Neuronal stem cell (in vitro differentiated cells): ENCODE measurements at regions not wholly inside any gene's neighbourhood (a gene's known extent, or its start where the extent isn't known, plus 50 kb on each side); places are given as distances from the start of the nearest gene placed in this dataset.

ENCODE experiments used
- DNase-seq: peaks from one replicate; pipeline ENCODE4 v3.0.0-alpha.2; 2013; ENCODE audit warnings: low spot score
- H2AFZ ChIP-seq: one replicate; pipeline ENCODE4 v1.6.1; 2013; ENCODE audit warnings: mild to moderate bottlenecking, low read length, inconsistent platforms
- H2AK5ac ChIP-seq: 2 replicates; pipeline ENCODE4 v1.6.1; 2013; ENCODE audit warnings: low read depth, mild to moderate bottlenecking, inconsistent platforms, low read length, moderate library complexity, mixed read lengths
- H2BK120ac ChIP-seq: 2 replicates; pipeline ENCODE4 v1.6.1; 2013; ENCODE audit warnings: low read depth, mild to moderate bottlenecking, inconsistent platforms, low read length, moderate library complexity, mixed read lengths
- H2BK12ac ChIP-seq: one replicate; pipeline ENCODE4 v1.6.1; 2013; ENCODE audit warnings: low read length, inconsistent platforms
- H2BK15ac ChIP-seq: 2 replicates; pipeline ENCODE4 v1.6.1; 2013; ENCODE audit warnings: mild to moderate bottlenecking, low read length, inconsistent platforms, mixed read lengths
- H2BK5ac ChIP-seq: one replicate; pipeline ENCODE4 v1.6.1; 2013; ENCODE audit warnings: inconsistent platforms, mild to moderate bottlenecking, low read length, moderate library complexity
- H3K14ac ChIP-seq: one replicate; pipeline ENCODE4 v1.6.1; 2013; ENCODE audit warnings: low read length, inconsistent platforms
- H3K18ac ChIP-seq: 2 replicates; pipeline ENCODE4 v1.6.1; 2013; ENCODE audit warnings: low read length, inconsistent platforms
- H3K23ac ChIP-seq: 2 replicates; pipeline ENCODE4 v1.6.1; 2013; ENCODE audit warnings: low read depth, mild to moderate bottlenecking, mixed read lengths, low read length, inconsistent platforms; ENCODE audit not compliant: poor library complexity
- H3K27ac ChIP-seq: replicated peaks from 3 replicates; pipeline ENCODE4 v1.5.1; 2013; ENCODE audit warnings: low read length, inconsistent platforms
- H3K27me3 ChIP-seq, 3 experiments: 2 replicates each; pipeline ENCODE4 v1.6.1; 2013; ENCODE audit warnings: low read length in 3 of 3, mild to moderate bottlenecking in 2 of 3, inconsistent platforms in 1 of 3, low read depth in 1 of 3, mixed read lengths in 1 of 3, moderate library complexity in 1 of 3; ENCODE audit not compliant: control insufficient read depth in 3 of 3, insufficient read depth in 3 of 3
- H3K36me3 ChIP-seq, 2 donors: replicated peaks in 1 of 2; 2 replicates each; pipeline ENCODE4 v1.6.1; 2013; ENCODE audit warnings: low read length in 2 of 2; ENCODE audit not compliant: control insufficient read depth in 2 of 2, insufficient read depth in 2 of 2
- H3K4ac ChIP-seq: 2 replicates; pipeline ENCODE4 v1.6.1; 2013; ENCODE audit warnings: inconsistent platforms, mild to moderate bottlenecking, low read length, moderate library complexity
- H3K4me1 ChIP-seq, 2 donors: 1 replicate in 1 of 2; 2 replicates in 1 of 2; pipeline ENCODE4 v1.6.1; 2013; ENCODE audit warnings: low read length in 2 of 2, low read depth in 1 of 2; ENCODE audit not compliant: control insufficient read depth in 2 of 2, insufficient read depth in 1 of 2
- H3K4me2 ChIP-seq: one replicate; pipeline ENCODE4 v1.6.1; 2013; ENCODE audit warnings: mild to moderate bottlenecking, low read length, inconsistent platforms; ENCODE audit not compliant: insufficient read depth, poor library complexity, severe bottlenecking
- H3K4me3 ChIP-seq, 2 donors: 2 replicates each; pipeline ENCODE4 v1.5.1; 2013; ENCODE audit warnings: low read length in 2 of 2, mild to moderate bottlenecking in 2 of 2, inconsistent platforms in 1 of 2, moderate library complexity in 1 of 2
- H3K79me1 ChIP-seq: one replicate; pipeline ENCODE4 v1.6.1; 2013; ENCODE audit warnings: low read depth, mild to moderate bottlenecking, inconsistent platforms, low read length, moderate library complexity
- H3K9ac ChIP-seq: one replicate; pipeline ENCODE4 v1.6.1; 2013; ENCODE audit warnings: mild to moderate bottlenecking, low read depth, low read length, inconsistent platforms; ENCODE audit not compliant: poor library complexity
- H3K9me3 ChIP-seq, 2 donors: replicated peaks in 1 of 2; 2 replicates each; pipeline versions ENCODE3 to v1.6.1; 2013; ENCODE audit warnings: low read length in 2 of 2, mild to moderate bottlenecking in 2 of 2, inconsistent platforms in 1 of 2, low read depth in 1 of 2, mixed read lengths in 1 of 2, moderate library complexity in 1 of 2; ENCODE audit not compliant: control insufficient read depth in 2 of 2, insufficient read depth in 1 of 2
- H4K8ac ChIP-seq: one replicate; pipeline ENCODE4 v1.6.1; 2013; ENCODE audit warnings: low read depth, mild to moderate bottlenecking, inconsistent platforms, low read length, moderate library complexity
- H4K91ac ChIP-seq: one replicate; pipeline ENCODE4 v1.6.1; 2013; ENCODE audit warnings: low read length, low read depth, mild to moderate bottlenecking, inconsistent platforms; ENCODE audit not compliant: poor library complexity
- WGBS, 2 donors: extraction: QIAGEN DNeasy Blood & Tissue Kit; methylation state at CpG; one replicate each; pipeline ENCODE4 v1.1.7; 2013; ENCODE audit warnings: missing lambda C conversion rate in 2 of 2, mixed read lengths in 1 of 2; ENCODE audit not compliant: insufficient read length in 2 of 2, insufficient replicate concordance in 1 of 2; ENCODE audit errors: extremely low coverage in 2 of 2; 5-methylcytosine and 5-hydroxymethylcytosine counted together

GRCh38 chrX:3780564-3780963 is 67.1 kb upstream of the PRKX start:
- no peak overlapping the region for H3K4me3 ChIP-seq
- WGBS, 2 donors, result no CpG with 5 or more reads among the region's 1 CpG

GRCh38 chrX:3779546-3779945 is 66.1 kb upstream of the PRKX start:
- H3K9ac ChIP-seq, result no peak overlapping the region
- H4K91ac ChIP-seq, result no peak overlapping the region
- no peak overlapping the region for H3K18ac ChIP-seq
- no peak overlapping the region for H2AK5ac ChIP-seq
- H3K4me1 ChIP-seq, result no peaks in the 10 kb centered on the region
- H2BK5ac ChIP-seq, result no peak overlapping the region
- no peak for DNase-seq
- no peaks in the 10 kb centered on the region for H3K79me1 ChIP-seq
- H3K14ac ChIP-seq, result no peak overlapping the region
- H3K36me3 ChIP-seq, result no peaks in the 10 kb centered on the region
- no peak overlapping the region for H3K4me3 ChIP-seq
- no peak overlapping the region for H3K27ac ChIP-seq
- no peak overlapping the region for H2BK15ac ChIP-seq
- H3K27me3 ChIP-seq, result no peaks in the 10 kb centered on the region
- no peak overlapping the region for H4K8ac ChIP-seq
- no peak overlapping the region for H2BK120ac ChIP-seq
- H3K4ac ChIP-seq, result no peak overlapping the region
- no peak overlapping the region for H3K4me2 ChIP-seq
- no peak overlapping the region for H2AFZ ChIP-seq
- no peaks in the 10 kb centered on the region for H3K9me3 ChIP-seq
- H2BK12ac ChIP-seq, result no peak overlapping the region
- no peak overlapping the region for H3K23ac ChIP-seq

More at GRCh38 chrX:3780564-3780963, 67.1 kb upstream of the PRKX start:
- no peak for DNase-seq
- no peaks in the 10 kb centered on the region for H3K27me3 ChIP-seq
- H3K4ac ChIP-seq, result no peak overlapping the region
- H3K9me3 ChIP-seq, result no peaks in the 10 kb centered on the region
- H3K27ac ChIP-seq, result no peak overlapping the region
- no peak overlapping the region for H3K23ac ChIP-seq
- no peak overlapping the region for H2BK5ac ChIP-seq
- no peak overlapping the region for H3K18ac ChIP-seq
- no peak overlapping the region for H2BK120ac ChIP-seq
- H2AK5ac ChIP-seq, result no peak overlapping the region
- H3K4me2 ChIP-seq, result no peak overlapping the region
- no peak overlapping the region for H4K8ac ChIP-seq
- H2AFZ ChIP-seq, result no peak overlapping the region
- H3K14ac ChIP-seq, result no peak overlapping the region
- no peaks in the 10 kb centered on the region for H3K79me1 ChIP-seq
- no peak overlapping the region for H4K91ac ChIP-seq
- H3K9ac ChIP-seq, result no peak overlapping the region
- no peaks in the 10 kb centered on the region for H3K4me1 ChIP-seq
- no peaks in the 10 kb centered on the region for H3K36me3 ChIP-seq
- no peak overlapping the region for H2BK12ac ChIP-seq
- no peak overlapping the region for H2BK15ac ChIP-seq

GRCh38 chrX:3777416-3777815 is 64.0 kb upstream of the PRKX start:
- Histone ChIP-seq H2BK5ac (no peak overlapping the region), H4K8ac (no peak overlapping the region), H4K91ac (no peak overlapping the region), H3K9ac (no peak overlapping the region), H3K9me3 (no peaks in the 10 kb centered on the region), H2BK12ac (no peak overlapping the region), H3K36me3 (no peaks in the 10 kb centered on the region), H3K23ac (no peak overlapping the region), H3K4me2 (no peak overlapping the region), H2BK120ac (no peak overlapping the region), H3K14ac (no peak overlapping the region), H2AFZ (no peak overlapping the region), H3K79me1 (no peaks in the 10 kb centered on the region), H3K27me3 (no peaks in the 10 kb centered on the region), H3K4me3 (no peak overlapping the region), H2BK15ac (no peak overlapping the region), H2AK5ac (no peak overlapping the region), H3K27ac (no peak overlapping the region), H3K4ac (no peak overlapping the region), H3K18ac (no peak overlapping the region), H3K4me1 (no peaks in the 10 kb centered on the region)
- DNase-seq, result no peak

- H3K79me1 ChIP-seq, result no peaks in the 10 kb centered on the region
- H2BK12ac ChIP-seq, result no peak overlapping the region
- H4K8ac ChIP-seq, result no peak overlapping the region
- H3K4me1 ChIP-seq, result no peaks in the 10 kb centered on the region
- WGBS, 2 donors, result no CpG with 5 or more reads among the region's 3 CpGs
- H3K4me3 ChIP-seq, result no peak overlapping the region
- no peak overlapping the region for H3K14ac ChIP-seq
- H2BK15ac ChIP-seq, result no peak overlapping the region
- no peak overlapping the region for H3K27ac ChIP-seq
- no peaks in the 10 kb centered on the region for H3K36me3 ChIP-seq
- no peak overlapping the region for H2BK120ac ChIP-seq
- H3K9me3 ChIP-seq, result no peaks in the 10 kb centered on the region
- H3K23ac ChIP-seq, result no peak overlapping the region
- no peak overlapping the region for H2BK5ac ChIP-seq
- H3K18ac ChIP-seq, result no peak overlapping the region
- H2AK5ac ChIP-seq, result no peak overlapping the region
- H3K4ac ChIP-seq, result no peak overlapping the region
- no peak overlapping the region for H3K4me2 ChIP-seq
- H4K91ac ChIP-seq, result no peak overlapping the region
- DNase-seq, result no peak
- no peaks in the 10 kb centered on the region for H3K27me3 ChIP-seq
- H3K9ac ChIP-seq, result no peak overlapping the region
- H2AFZ ChIP-seq, result no peak overlapping the region
Measured at GRCh38 chrX:3771766-3772165, 58.3 kb upstream of the PRKX start.
